ENCODE measurements at regions not wholly inside any gene's neighbourhood (a gene's known extent, or its start where the extent isn't known, plus 50 kb on each side); places are given as distances from the start of the nearest gene placed in this dataset.

DNA sequence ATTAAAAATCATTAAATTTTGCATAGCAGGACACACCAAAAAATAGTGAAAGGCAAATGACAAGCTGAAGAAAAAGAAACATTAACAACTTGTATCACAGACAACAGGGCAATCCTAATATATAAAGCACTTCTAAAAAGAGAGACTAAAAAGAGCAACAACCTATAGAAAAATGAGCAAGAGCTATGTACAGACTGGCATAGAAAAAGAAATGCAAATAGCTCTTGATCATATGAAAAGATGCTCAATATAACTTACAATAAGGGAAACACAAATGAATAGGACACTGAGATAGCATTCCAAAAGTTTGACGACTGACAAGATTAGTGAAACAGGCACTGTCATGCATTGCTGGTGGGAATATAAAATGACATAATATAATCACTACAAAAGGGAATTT is 235.9 kb downstream of the SEC61B start:
- no peak for DNase-seq (ENCODE audit: low read depth in 2 of 2)
- TF ChIP-seq, protein P1, sequence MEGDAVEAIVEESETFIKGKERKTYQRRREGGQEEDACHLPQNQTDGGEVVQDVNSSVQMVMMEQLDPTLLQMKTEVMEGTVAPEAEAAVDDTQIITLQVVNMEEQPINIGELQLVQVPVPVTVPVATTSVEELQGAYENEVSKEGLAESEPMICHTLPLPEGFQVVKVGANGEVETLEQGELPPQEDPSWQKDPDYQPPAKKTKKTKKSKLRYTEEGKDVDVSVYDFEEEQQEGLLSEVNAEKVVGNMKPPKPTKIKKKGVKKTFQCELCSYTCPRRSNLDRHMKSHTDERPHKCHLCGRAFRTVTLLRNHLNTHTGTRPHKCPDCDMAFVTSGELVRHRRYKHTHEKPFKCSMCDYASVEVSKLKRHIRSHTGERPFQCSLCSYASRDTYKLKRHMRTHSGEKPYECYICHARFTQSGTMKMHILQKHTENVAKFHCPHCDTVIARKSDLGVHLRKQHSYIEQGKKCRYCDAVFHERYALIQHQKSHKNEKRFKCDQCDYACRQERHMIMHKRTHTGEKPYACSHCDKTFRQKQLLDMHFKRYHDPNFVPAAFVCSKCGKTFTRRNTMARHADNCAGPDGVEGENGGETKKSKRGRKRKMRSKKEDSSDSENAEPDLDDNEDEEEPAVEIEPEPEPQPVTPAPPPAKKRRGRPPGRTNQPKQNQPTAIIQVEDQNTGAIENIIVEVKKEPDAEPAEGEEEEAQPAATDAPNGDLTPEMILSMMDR (IDR thresholded peaks at IDR 0.05; ENCODE audit: low read depth, low read length): no peak
- H3K4me3 ChIP-seq (replicated peaks in 1 of 2; ENCODE audit: low read depth in 2 of 2, low read length in 2 of 2): no peak overlapping the region

DNA sequence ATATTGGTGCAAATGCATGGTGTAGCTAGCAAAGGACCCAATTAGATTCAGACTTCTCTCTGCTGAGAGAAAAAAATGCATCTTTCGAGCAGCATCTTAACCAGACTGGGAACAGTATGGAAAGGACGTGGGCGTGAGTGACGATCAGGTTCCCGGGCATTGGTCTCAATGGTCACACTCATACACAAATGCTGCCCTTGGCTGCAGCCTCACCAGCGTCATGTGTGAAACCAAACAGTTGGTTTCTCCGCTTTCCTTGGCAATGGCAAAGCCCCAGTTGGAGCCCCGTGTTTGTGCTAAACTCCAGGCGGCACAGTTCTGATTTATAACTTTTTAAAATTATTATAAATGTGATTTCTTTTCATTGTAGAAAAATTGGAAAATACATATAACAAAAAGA is 237.8 kb downstream of the SEC61B start:
- TF ChIP-seq, protein P1 (IDR thresholded peaks at IDR 0.05; ENCODE audit: low read depth, low read length): no peak
- no peak for DNase-seq (ENCODE audit: low read depth in 2 of 2)
- no peak overlapping the region for H3K4me3 ChIP-seq (replicated peaks in 1 of 2; ENCODE audit: low read depth in 2 of 2, low read length in 2 of 2)

DNA sequence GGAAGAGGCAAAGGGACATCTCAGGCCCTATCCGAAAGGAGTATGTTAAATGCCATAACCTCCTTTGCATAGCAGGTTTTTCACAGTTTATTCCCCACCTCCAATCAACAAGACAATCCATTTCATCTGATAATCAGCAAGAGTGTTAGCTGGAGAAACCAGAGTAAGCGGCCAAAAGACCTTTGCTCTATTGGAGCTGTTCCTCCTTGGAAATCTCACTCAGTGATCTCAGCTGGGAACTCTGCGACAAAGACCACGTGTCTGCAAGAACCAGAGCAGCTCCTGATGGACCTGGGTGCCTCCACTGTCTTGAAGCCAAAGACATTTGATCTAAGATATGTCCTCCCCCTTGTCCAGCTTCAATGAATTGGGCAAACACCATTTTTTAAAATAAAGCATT is 241.0 kb downstream of the SEC61B start:
- no peak overlapping the region for H3K4me3 ChIP-seq (replicated peaks in 1 of 2; ENCODE audit: low read depth in 2 of 2, low read length in 2 of 2)
- TF ChIP-seq, protein P1 (IDR thresholded peaks at IDR 0.05; ENCODE audit: low read depth, low read length): no peak
- no peak for DNase-seq (ENCODE audit: low read depth in 2 of 2)

DNA sequence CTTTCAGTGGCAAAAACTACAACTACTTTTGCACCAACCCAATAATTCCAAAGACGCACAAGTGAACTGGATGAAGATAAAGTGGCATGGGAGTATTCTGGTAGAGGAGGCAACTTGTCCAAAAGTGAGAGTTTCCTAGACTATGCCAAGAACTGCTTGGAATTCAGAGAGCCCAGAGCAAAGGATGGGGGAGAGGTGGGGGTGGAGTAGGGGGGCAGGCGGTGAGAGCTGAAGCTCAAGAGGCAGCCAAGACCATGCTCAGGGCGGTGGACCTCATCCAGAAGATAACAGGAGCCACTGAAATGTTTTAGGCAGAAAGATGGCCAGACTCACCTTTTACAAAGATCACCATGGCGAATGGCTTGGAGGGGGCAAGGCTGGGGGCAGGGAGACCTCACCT is 242.5 kb downstream of the SEC61B start:
- no peak for DNase-seq (ENCODE audit: low read depth in 2 of 2)
- TF ChIP-seq, protein P1 (IDR thresholded peaks at IDR 0.05; ENCODE audit: low read depth, low read length): no peak
- H3K4me3 ChIP-seq (replicated peaks in 1 of 2; ENCODE audit: low read depth in 2 of 2, low read length in 2 of 2): no peak overlapping the region

DNA sequence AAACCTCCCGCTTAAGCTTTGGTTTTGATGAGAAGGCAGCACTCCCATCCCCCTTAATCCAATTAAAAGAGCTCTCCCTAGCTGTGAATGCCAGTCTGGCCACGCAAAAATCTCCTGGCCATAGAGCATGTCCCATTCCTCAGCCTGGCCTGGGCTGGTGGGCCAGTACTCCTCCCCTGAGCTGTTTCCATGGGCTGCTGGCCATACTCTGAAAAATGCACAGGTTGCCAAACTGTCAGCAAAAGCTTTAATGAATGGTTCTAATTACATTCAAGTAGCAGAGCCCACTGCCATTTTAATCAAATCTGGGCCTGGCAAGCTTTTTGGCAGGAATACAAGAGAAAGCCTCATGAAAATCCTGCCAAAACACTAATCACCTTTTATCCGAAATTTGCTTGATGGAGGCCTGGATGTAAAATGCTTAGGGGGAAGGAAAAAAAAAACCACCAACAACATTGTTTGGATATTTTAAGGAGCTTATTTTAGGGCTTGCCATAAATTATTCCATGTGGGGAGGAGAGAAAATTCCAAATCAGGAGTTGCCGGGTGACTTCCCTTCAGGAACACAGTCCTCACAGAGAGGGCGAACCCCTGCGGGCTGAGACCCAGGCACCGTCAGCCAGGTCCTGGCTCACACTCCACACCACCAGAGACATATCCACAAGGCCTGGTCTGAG is 243.3 kb downstream of the SEC61B start:
- no peak for DNase-seq (ENCODE audit: low read depth in 2 of 2)
- TF ChIP-seq, protein P1 (IDR thresholded peaks at IDR 0.05; ENCODE audit: low read depth, low read length): no peak
- H3K4me3 ChIP-seq (replicated peaks in 1 of 2; ENCODE audit: low read depth in 2 of 2, low read length in 2 of 2): no peak overlapping the region

DNA sequence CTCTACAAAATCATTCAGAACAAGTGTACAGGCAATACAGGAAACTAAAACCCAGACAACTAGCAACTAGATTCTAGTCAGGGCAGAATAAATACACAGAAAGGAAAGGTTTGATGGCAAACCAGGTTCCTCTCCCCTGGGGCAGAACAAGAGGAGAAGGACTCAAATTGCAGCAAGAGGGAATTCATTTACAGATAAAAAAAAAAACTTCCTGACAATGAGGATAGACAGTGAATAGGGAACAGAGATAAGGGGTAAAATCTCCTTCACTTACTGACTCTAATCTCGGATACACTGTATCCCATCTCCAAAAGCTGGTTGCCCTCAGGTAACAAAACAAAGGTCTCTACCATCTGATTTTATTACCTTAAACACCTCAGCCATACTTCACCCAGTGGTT is 244.0 kb downstream of the SEC61B start:
- TF ChIP-seq, protein P1 (IDR thresholded peaks at IDR 0.05; ENCODE audit: low read depth, low read length): no peak
- no peak for DNase-seq (ENCODE audit: low read depth in 2 of 2)
- H3K4me3 ChIP-seq (replicated peaks in 1 of 2; ENCODE audit: low read depth in 2 of 2, low read length in 2 of 2): no peak overlapping the region

DNA sequence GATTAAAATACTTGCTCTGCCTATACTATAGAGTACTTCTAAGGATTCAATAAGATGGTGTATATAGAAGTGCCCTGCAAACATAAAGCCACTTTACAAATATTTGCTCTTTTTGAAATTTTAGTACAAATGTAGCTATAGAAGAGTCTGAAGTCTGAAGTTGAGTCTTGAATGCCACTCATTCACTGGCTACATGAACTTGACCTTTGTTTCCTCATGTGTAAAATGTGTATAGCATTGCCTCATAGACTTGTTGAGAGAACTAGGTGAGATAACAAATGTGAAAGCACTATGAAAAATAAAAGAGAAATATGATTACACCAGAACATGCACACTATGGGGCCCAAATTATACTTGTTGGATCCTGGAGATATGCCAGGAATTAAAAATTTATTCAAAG is 244.7 kb downstream of the SEC61B start:
- TF ChIP-seq, protein P1 (IDR thresholded peaks at IDR 0.05; ENCODE audit: low read depth, low read length): no peak
- H3K4me3 ChIP-seq (replicated peaks in 1 of 2; ENCODE audit: low read depth in 2 of 2, low read length in 2 of 2): no peak overlapping the region
- no peak for DNase-seq (ENCODE audit: low read depth in 2 of 2)
